ENCODE measurements at regions not wholly inside any gene's neighbourhood (a gene's known extent, or its start where the extent isn't known, plus 50 kb on each side); places are given as distances from the start of the nearest gene placed in this dataset.

- TF ChIP-seq SP1 (IDR thresholded peaks at IDR 0.05): no peak
- TF ChIP-seq FOXM1 (IDR thresholded peaks at IDR 0.05; ENCODE audit: borderline replicate concordance): no peak
- TF ChIP-seq TARDBP (IDR thresholded peaks at IDR 0.05): no peak
These were observed 370.7 kb upstream of the MEX3C start for GRCh38 chr18:51568151-51568550.
